ENCODE measurements at regions not wholly inside any gene's neighbourhood (a gene's known extent, or its start where the extent isn't known, plus 50 kb on each side); places are given as distances from the start of the nearest gene placed in this dataset.
A peak's percentile ranks its signal among the peaks of the same experiment; 100 is the strongest.

GRCh38 chr2:65706411-65706810 is 274.0 kb upstream of the SPRED2 start:
- no peak for DNase-seq

GRCh38 chr2:65701191-65701590 is 268.8 kb upstream of the SPRED2 start:
- no peak for DNase-seq

- no peak for DNase-seq
Observed at GRCh38 chr2:65700720-65701119, 268.3 kb upstream of the SPRED2 start.

GRCh38 chr2:65700004-65700651 is 267.7 kb upstream of the SPRED2 start:
- DNase-seq = no peak

GRCh38 chr2:65691816-65692215 is 259.4 kb upstream of the SPRED2 start:
- DNase-seq = no peak

- peak in 1 of 56 donors; percentile 4 for DNase-seq
Observed at GRCh38 chr2:65688141-65688886, 255.9 kb upstream of the SPRED2 start.

GRCh38 chr2:65687614-65688013 is 255.2 kb upstream of the SPRED2 start:
- DNase-seq = peak in 2 of 56 donors; percentile 1 to 3

GRCh38 chr2:65686928-65687521 is 254.6 kb upstream of the SPRED2 start:
- no peak for DNase-seq

- no peak for DNase-seq
Observed at GRCh38 chr2:65681503-65681902, 249.1 kb upstream of the SPRED2 start.

GRCh38 chr2:65678779-65679391 is 246.5 kb upstream of the SPRED2 start:
- no peak for DNase-seq

- no peak for DNase-seq
Observed at GRCh38 chr2:65675350-65675749, 243.0 kb upstream of the SPRED2 start.

- DNase-seq = no peak
Observed at GRCh38 chr2:65671670-65672242, 239.4 kb upstream of the SPRED2 start.

GRCh38 chr2:65669574-65669973 is 237.2 kb upstream of the SPRED2 start:
- no peak for DNase-seq

- no peak for DNase-seq
Observed at GRCh38 chr2:65668744-65669143, 236.3 kb upstream of the SPRED2 start.

GRCh38 chr2:65666156-65666725 is 233.8 kb upstream of the SPRED2 start:
- DNase-seq = no peak

GRCh38 chr2:65664931-65665330 is 232.5 kb upstream of the SPRED2 start:
- no peak for DNase-seq

GRCh38 chr2:65663831-65664407 is 231.5 kb upstream of the SPRED2 start:
- no peak for DNase-seq

GRCh38 chr2:65662654-65663432 is 230.4 kb upstream of the SPRED2 start:
- no peak for DNase-seq

GRCh38 chr2:65661980-65662653 is 229.7 kb upstream of the SPRED2 start:
- no peak for DNase-seq

- DNase-seq = no peak
Observed at GRCh38 chr2:65660340-65660739, 227.9 kb upstream of the SPRED2 start.
